Colonic mucosa (tissue), 4 donors: ENCODE measurements at regions not wholly inside any gene's neighbourhood (a gene's known extent, or its start where the extent isn't known, plus 50 kb on each side); places are given as distances from the start of the nearest gene placed in this dataset.
"Not testable (repeated sequence)": the region's sequence is repeated elsewhere in the genome, so short reads cannot be mapped to it uniquely, and the experiment has no call there.

Experiments
- DNase-seq: peaks from one replicate; pipeline ENCODE4 v3.0.0-alpha.2; 2020
- H3K27ac ChIP-seq: fragments of 200-600 bp; one replicate; pipeline ENCODE4 v1.8.0; 2021
- H3K27me3 ChIP-seq: fragments of 200-600 bp; one replicate; pipeline ENCODE4 v1.8.0; 2021
- H3K36me3 ChIP-seq: fragments of 200-600 bp; one replicate; pipeline ENCODE4 v1.8.0; 2021
- H3K4me1 ChIP-seq: fragments of 200-600 bp; one replicate; pipeline ENCODE4 v1.8.0; 2021; ENCODE audit warnings: mild to moderate bottlenecking
- H3K4me3 ChIP-seq: fragments of 200-600 bp; one replicate; pipeline ENCODE4 v1.8.0; 2021
- H3K9ac ChIP-seq, 2 donors: one replicate each; pipeline ENCODE4 v1.7.0; 2013; ENCODE audit warnings: control low read depth in 2 of 2, low read depth in 2 of 2, low read length in 2 of 2
- H3K9me3 ChIP-seq: fragments of 200-600 bp; one replicate; pipeline ENCODE4 v1.8.0; 2021
- intact Hi-C: fragments of 100-400 bp; cut with DNase I; formaldehyde crosslinking; loops from one replicate; pipeline ENCODE4 v1.14.1; 2022
- TF ChIP-seq, protein P1 (sequence below): fragments of 200-600 bp; IDR thresholded peaks from one replicate; pipeline ENCODE4 v1.8.0; 2022; ENCODE audit warnings: antibody characterized with exemption, mild to moderate bottlenecking
- donor health status: healthy.
- donor health status: DM: no; HTN: no; CAD: no.
- donor health status: DM: no; HTN: no; CAD: no.

DNA sequence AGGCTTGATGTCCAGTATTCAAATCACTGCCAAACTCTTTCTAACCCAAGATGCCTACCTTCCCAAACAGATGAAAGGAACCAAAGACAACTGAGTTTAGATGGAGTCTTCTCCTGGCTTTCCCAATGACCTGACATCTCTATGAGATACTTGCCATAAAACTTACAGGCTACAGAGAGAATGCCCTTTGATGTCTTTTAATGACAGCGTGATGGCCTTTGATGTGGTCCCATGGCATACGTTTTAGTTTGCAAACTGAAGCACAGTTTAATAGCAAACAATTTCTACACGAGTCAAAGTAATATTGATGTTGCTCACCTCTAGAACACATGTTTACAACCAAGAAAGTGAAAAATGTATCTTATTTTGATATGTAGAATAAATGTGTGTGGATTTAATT, 73.2 kb downstream of the ZIC4 start:
- Histone ChIP-seq H3K9me3 (no peaks in the 10 kb centered on the region), H3K27me3 (no peaks in the 10 kb centered on the region), H3K4me3 (no peak overlapping the region), H3K9ac (no peak overlapping the region), H3K36me3 (no peaks in the 10 kb centered on the region), H3K27ac (no peak overlapping the region), H3K4me1 (no peaks in the 10 kb centered on the region)
- no peak for DNase-seq
- intact Hi-C loops: no loop called here
- TF ChIP-seq, protein P1, sequence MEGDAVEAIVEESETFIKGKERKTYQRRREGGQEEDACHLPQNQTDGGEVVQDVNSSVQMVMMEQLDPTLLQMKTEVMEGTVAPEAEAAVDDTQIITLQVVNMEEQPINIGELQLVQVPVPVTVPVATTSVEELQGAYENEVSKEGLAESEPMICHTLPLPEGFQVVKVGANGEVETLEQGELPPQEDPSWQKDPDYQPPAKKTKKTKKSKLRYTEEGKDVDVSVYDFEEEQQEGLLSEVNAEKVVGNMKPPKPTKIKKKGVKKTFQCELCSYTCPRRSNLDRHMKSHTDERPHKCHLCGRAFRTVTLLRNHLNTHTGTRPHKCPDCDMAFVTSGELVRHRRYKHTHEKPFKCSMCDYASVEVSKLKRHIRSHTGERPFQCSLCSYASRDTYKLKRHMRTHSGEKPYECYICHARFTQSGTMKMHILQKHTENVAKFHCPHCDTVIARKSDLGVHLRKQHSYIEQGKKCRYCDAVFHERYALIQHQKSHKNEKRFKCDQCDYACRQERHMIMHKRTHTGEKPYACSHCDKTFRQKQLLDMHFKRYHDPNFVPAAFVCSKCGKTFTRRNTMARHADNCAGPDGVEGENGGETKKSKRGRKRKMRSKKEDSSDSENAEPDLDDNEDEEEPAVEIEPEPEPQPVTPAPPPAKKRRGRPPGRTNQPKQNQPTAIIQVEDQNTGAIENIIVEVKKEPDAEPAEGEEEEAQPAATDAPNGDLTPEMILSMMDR: no peak

DNA sequence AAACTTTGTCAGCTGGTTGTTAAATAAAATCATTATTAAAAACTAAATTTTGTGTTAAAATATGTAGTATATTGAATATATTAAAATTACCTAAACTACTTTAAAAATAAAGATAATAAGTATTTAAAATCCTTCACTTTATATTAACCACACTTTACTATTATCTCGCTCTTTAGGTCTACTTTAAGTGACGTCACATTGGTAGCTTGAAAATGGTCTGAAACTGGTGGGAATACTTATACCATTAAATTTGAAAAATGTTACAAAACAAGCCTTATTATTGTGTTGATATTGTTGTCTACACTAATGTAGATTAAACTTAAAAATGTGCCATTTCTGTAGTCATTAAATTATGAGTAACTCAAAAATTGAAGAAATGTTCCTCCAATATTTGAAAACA, 77.6 kb downstream of the ZIC4 start:
- intact Hi-C loops: no loop called here
- TF ChIP-seq, protein P1: no peak
- no peak for DNase-seq
- Histone ChIP-seq H3K4me3 (no peak overlapping the region), H3K27me3 (no peaks in the 10 kb centered on the region), H3K9ac (no peak overlapping the region), H3K27ac (no peak overlapping the region), H3K36me3 (no peaks in the 10 kb centered on the region), H3K9me3 (no peaks in the 10 kb centered on the region), H3K4me1 (no peaks in the 10 kb centered on the region)

DNA sequence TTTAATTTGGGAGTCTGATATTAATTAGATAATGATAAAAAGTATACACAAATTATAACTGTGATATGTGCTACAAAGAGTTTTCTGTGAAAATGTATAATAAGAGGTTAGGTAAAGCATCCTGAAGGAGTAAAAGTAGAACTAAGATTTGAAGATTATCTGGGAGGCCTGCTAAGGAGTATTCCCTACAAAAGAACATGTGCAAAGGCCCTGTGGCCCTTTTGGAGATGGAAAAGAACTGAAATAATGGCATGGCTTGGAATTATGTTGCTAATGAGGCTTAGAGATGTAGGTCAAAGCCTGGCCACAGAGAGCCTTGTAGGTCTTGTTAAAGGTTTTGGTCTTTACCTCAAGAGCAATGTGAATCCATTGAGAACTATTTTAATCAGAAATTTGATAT, 82.0 kb downstream of the ZIC4 start:
- Histone ChIP-seq H3K36me3 (no peaks in the 10 kb centered on the region), H3K4me3 (no peak overlapping the region), H3K4me1 (no peaks in the 10 kb centered on the region), H3K27me3 (no peaks in the 10 kb centered on the region), H3K27ac (no peak overlapping the region), H3K9me3 (no peaks in the 10 kb centered on the region), H3K9ac (no peak overlapping the region)
- intact Hi-C loops: no loop called here
- no peak for DNase-seq
- TF ChIP-seq, protein P1: no peak

DNA sequence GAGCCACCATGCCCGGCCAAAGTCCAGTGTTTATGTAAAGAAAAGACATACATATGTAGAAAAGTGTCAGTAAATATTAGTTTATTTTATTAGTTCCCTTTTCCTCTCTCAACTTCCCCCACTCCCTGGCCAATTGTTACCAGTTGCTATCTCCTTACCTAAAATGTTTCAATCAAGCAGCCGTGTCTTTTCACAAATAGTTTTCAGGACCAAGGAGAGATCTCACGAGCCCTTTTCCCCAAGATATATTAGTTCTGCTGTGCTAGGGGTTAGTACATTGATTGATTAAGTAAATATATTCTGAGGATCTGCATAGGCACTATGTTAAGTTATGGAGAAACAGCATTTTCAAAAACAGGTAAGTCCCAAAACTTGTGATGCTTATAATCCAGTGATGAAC, 87.4 kb downstream of the ZIC4 start:
- Histone ChIP-seq H3K4me3 (no peak overlapping the region), H3K9ac (no peak overlapping the region), H3K27me3 (no peaks in the 10 kb centered on the region), H3K36me3 (no peaks in the 10 kb centered on the region), H3K4me1 (no peaks in the 10 kb centered on the region), H3K27ac (no peak overlapping the region), H3K9me3 (no peaks in the 10 kb centered on the region)
- no peak for DNase-seq
- TF ChIP-seq, protein P1: no peak
- intact Hi-C loops: no loop called here

DNA sequence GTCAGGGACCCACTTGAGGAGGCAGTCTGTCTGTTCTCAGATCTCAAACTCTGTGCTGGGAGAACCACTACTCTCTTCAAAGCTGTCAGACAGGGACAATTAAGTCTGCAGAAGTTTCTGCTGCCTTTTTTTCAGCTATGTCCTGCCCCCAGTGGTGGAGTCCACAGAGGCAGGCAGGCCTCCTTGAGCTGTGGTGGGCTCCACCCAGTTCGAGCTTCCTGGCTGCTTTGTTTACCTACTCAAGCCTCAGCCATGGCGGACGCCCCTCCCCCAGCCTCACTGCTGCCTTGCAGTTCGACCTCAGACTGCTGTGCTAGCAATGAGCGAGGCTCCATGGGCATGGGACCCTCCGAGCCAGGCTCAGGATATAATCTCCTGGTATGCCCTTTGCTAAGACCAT, 89.3 kb downstream of the ZIC4 start:
- H3K4me1 ChIP-seq, H3K4me3 ChIP-seq, H3K36me3 ChIP-seq, H3K27me3 ChIP-seq, H3K9ac ChIP-seq, H3K9me3 ChIP-seq, DNase-seq, intact Hi-C loops, H3K27ac ChIP-seq: not testable (repeated sequence)

DNA sequence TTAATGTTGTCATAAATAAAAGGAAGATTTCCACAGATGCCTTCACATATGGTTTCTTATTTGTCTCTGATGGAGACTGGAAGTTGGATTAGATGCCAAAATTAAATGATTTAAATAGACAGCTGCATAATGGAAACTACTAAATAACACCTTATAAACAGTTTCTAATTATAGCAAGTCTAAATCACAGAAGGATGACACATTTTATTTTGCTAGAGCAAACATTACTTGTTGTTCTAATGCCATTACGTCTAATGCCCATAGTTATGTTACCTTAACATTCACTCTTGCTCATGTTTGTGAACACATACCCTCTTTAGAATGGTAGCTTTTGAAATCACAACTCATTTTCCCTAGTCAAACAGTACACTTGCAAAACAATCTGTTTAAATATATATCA, 92.8 kb downstream of the ZIC4 start:
- H3K9me3 ChIP-seq: no peaks in the 10 kb centered on the region
- H3K27ac ChIP-seq: no peak overlapping the region
- TF ChIP-seq, protein P1: no peak
- intact Hi-C loops: no loop called here
- no peak overlapping the region for H3K4me3 ChIP-seq
- H3K27me3 ChIP-seq: no peaks in the 10 kb centered on the region
- H3K36me3 ChIP-seq: no peaks in the 10 kb centered on the region
- H3K9ac ChIP-seq: no peak overlapping the region
- no peak for DNase-seq
- no peaks in the 10 kb centered on the region for H3K4me1 ChIP-seq
